K562 (cell line): ENCODE measurements at regions not wholly inside any gene's neighbourhood (a gene's known extent, or its start where the extent isn't known, plus 50 kb on each side); places are given as distances from the start of the nearest gene placed in this dataset.

Source experiments
- ATAC-seq: fragments of 200-7000 bp; cut with Tn5 transposase; 3 replicates; pipeline ENCODE4 v1.9.1; 2020; ENCODE audit warnings: moderate library complexity
- BruUV-seq: library from RNA; stranded (reverse); fragments of 400-500 nt; replicated peaks from 2 replicates; lab custom pipeline; 2021; lab: Mats Ljungman, UMichigan
- CTCF ChIA-PET: fragments of 300-600 bp; formaldehyde crosslinking; extraction: SDS; loops from one replicate; lab custom pipeline; 2021; ENCODE audit warnings: low intra/inter-chr PET ratio; lab: Yijun Ruan, JAX
- POLR2A ChIA-PET: fragments of 300-600, 350-650 bp; sonication (Branson Sonifier 250); formaldehyde crosslinking; extraction: SDS; loops from one replicate; lab custom pipeline; 2021; ENCODE audit warnings: antibody characterized with exemption, inconsistent platforms; lab: Yijun Ruan, JAX
- DNase-seq, 4 experiments: peaks; one replicate each; pipeline versions ENCODE4 v3.0.0 to v3.0.0-alpha.2; 2011 to 2018; ENCODE audit warnings: low spot score in 3 of 4, mixed read lengths in 3 of 4; ENCODE audit errors: extremely low read depth in 1 of 4
- FAIRE-seq: peaks from 2 replicates; lab custom pipeline; 2011; peaks lifted over from hg19 to GRCh38; lab: Jason Lieb, UNC
- H2AFZ ChIP-seq: 2 replicates; pipeline ENCODE4 v1.6.0; 2011; ENCODE audit warnings: low read depth, low read length, control low read depth, inconsistent platforms
- H3K27ac ChIP-seq: fragments of 200-600 bp; 3 replicates; pipeline ENCODE4 v1.8.0; 2011; ENCODE audit warnings: low read depth, mild to moderate bottlenecking, control low read depth, inconsistent platforms, low read length, moderate library complexity, mixed read lengths; ENCODE audit errors: extremely low read depth
- H3K27me3 ChIP-seq, 2 experiments: fragments of 300-600 bp in 1 of 2; 2 replicates in 1 of 2; 3 replicates in 1 of 2; pipeline versions ENCODE4 v1.6.0 to v1.8.0; 2011; ENCODE audit warnings: inconsistent platforms in 2 of 2, low read length in 2 of 2, mild to moderate bottlenecking in 1 of 2, mixed read lengths in 1 of 2, moderate library complexity in 1 of 2; ENCODE audit not compliant: control insufficient read depth in 2 of 2, insufficient read depth in 2 of 2
- H3K36me3 ChIP-seq: fragments of 300-600 bp; 3 replicates; pipeline ENCODE4 v1.8.0; 2011; ENCODE audit warnings: mild to moderate bottlenecking, low read length, inconsistent platforms; ENCODE audit not compliant: control insufficient read depth, insufficient read depth
- H3K4me1 ChIP-seq, 2 experiments: fragments of 200-600 bp in 1 of 2; replicated peaks in 1 of 2; 2 replicates in 1 of 2; 3 replicates in 1 of 2; pipeline versions ENCODE4 v1.5.1 to v1.8.0; 2011; ENCODE audit warnings: inconsistent platforms in 2 of 2, low read length in 2 of 2, mild to moderate bottlenecking in 1 of 2, mixed read lengths in 1 of 2, moderate library complexity in 1 of 2; ENCODE audit not compliant: control insufficient read depth in 2 of 2, insufficient read depth in 2 of 2
- H3K4me2 ChIP-seq: 2 replicates; pipeline ENCODE4 v1.6.1; 2011; ENCODE audit warnings: low read length, control low read depth, inconsistent platforms, mixed read lengths; ENCODE audit not compliant: insufficient read depth
- H3K4me3 ChIP-seq: fragments of 200-600 bp; sonication (generic), shearing (Covaris generic); 2 replicates; pipeline ENCODE4 v1.5.1; 2016; ENCODE audit warnings: control low read depth, inconsistent platforms
- H3K79me2 ChIP-seq: fragments of 200-600 bp; 3 replicates; pipeline ENCODE4 v1.8.0; 2011; ENCODE audit warnings: low read length, inconsistent platforms; ENCODE audit not compliant: control insufficient read depth, insufficient read depth
- H3K9ac ChIP-seq, 2 experiments: 2 replicates each; pipeline versions ENCODE4 v1.6.0 to v1.6.1; 2011; ENCODE audit warnings: low read depth in 2 of 2, low read length in 2 of 2, control low read depth in 1 of 2, inconsistent platforms in 1 of 2, mild to moderate bottlenecking in 1 of 2, mixed read lengths in 1 of 2; ENCODE audit not compliant: insufficient read depth in 1 of 2
- H3K9me1 ChIP-seq: one replicate; pipeline ENCODE4 v1.6.0; 2011; ENCODE audit warnings: inconsistent platforms, mild to moderate bottlenecking, low read length, moderate library complexity; ENCODE audit not compliant: control insufficient read depth, insufficient read depth
- H3K9me3 ChIP-seq: replicated peaks from 2 replicates; pipeline ENCODE4 v1.5.1; 2011; ENCODE audit warnings: low read depth, low read length, inconsistent platforms; ENCODE audit not compliant: control insufficient read depth, insufficient read depth
- H4K20me1 ChIP-seq: replicated peaks from 2 replicates; pipeline ENCODE4 v1.6.1; 2011; ENCODE audit warnings: low read length, inconsistent platforms, mixed read lengths; ENCODE audit not compliant: control insufficient read depth, insufficient read depth
- CREM ChIP-seq: IDR thresholded peaks from 2 replicates; pipeline ENCODE4 v1.6.1; 2014; ENCODE audit warnings: antibody characterized with exemption, low read depth
- KLF6 ChIP-seq: fragments of 250-450 bp; sonication (Bioruptor Pico); IDR thresholded peaks from 2 replicates; pipeline ENCODE4 v1.4.0; 2020; ENCODE audit warnings: mild to moderate bottlenecking, moderate library complexity, borderline replicate concordance
- MXD1 ChIP-seq: fragments of 250-450 bp; sonication (Bioruptor Pico); IDR thresholded peaks from 2 replicates; pipeline ENCODE4 v1.8.0; 2021; ENCODE audit warnings: borderline replicate concordance, mild to moderate bottlenecking, moderate library complexity; ENCODE audit not compliant: poor library complexity, severe bottlenecking
- POLR2AphosphoS5 ChIP-seq: IDR thresholded peaks from 2 replicates; pipeline ENCODE4 v1.6.1; 2011; ENCODE audit warnings: mild to moderate bottlenecking, low read depth, low read length, moderate library complexity; ENCODE audit not compliant: control insufficient read depth, insufficient read depth
- RFX5 ChIP-seq: IDR thresholded peaks from 2 replicates; pipeline ENCODE4 v1.6.1; 2011; ENCODE audit warnings: low read depth, mild to moderate bottlenecking, improper control_type of control experiment, low read length
- ZBTB26 ChIP-seq: fragments of 450-650 bp; formaldehyde crosslinking; IDR thresholded peaks from 2 replicates; pipeline ENCODE4 v1.4.0; 2022; ENCODE audit warnings: missing genetic modification characterization
- ZNF224 ChIP-seq: sonication (generic); formaldehyde crosslinking; IDR thresholded peaks from 2 replicates; pipeline ENCODE4 v1.8.0; 2022; ENCODE audit warnings: mild to moderate bottlenecking, missing genetic modification reagents
- ZNF318 ChIP-seq, 2 experiments: fragments of 450-650 bp; IDR thresholded peaks; 2 replicates each; pipeline ENCODE4 v1.6.1; 2016; ENCODE audit warnings: mild to moderate bottlenecking in 2 of 2, borderline replicate concordance in 1 of 2, low read depth in 1 of 2, moderate library complexity in 1 of 2
- ZNF444 ChIP-seq: fragments of 250-450 bp; sonication (Bioruptor Pico); IDR thresholded peaks from 2 replicates; pipeline ENCODE4 v1.4.0; 2020; ENCODE audit warnings: mild to moderate bottlenecking, moderate library complexity
- ZNF586 ChIP-seq: fragments of 450-650 bp; formaldehyde crosslinking; conservative IDR thresholded peaks from 2 replicates; pipeline ENCODE4 v1.4.0; 2020; ENCODE audit warnings: mild to moderate bottlenecking, moderate library complexity
- ZNF589 ChIP-seq: fragments of 200-800 bp; sonication (Bioruptor generic); IDR thresholded peaks from 2 replicates; pipeline ENCODE4 v1.6.1; 2016; ENCODE audit warnings: low read depth, missing genetic modification characterization, missing compliant biosample characterization
- ZNF780A ChIP-seq: fragments of 250-450 bp; sonication (Bioruptor Pico); IDR thresholded peaks from 2 replicates; pipeline ENCODE4 v1.5.0; 2021; ENCODE audit warnings: mild to moderate bottlenecking
- WGBS: fragments of 100-300 bp; shearing (Covaris generic); methylation state at CpG from one replicate; pipeline ENCODE4 v1.1.6; 2016; ENCODE audit warnings: low coverage, mixed read lengths; ENCODE audit not compliant: insufficient coverage; ENCODE audit errors: missing lambda C conversion rate; 5-methylcytosine and 5-hydroxymethylcytosine counted together
- in situ Hi-C: fragments of 300-500 bp; cut with MboI; formaldehyde crosslinking; loops from 4 replicates; pipeline ENCODE4 v1.15.0; 2018; ENCODE audit warnings: inconsistent platforms, mixed read lengths
- intact Hi-C: fragments of 100-400 bp; cut with micrococcal nuclease; formaldehyde crosslinking; loops from 2 replicates; pipeline ENCODE4 v1.14.2; 2022

- Histone ChIP-seq H3K27me3 (no peaks in the 10 kb centered on the region), H3K4me2 (no peak overlapping the region), H3K4me1 (no peaks in the 10 kb centered on the region), H3K9ac (no peak overlapping the region), H3K27ac (no peak overlapping the region), H3K4me3 (no peak overlapping the region)
- no TSS peak for BruUV-seq
- FAIRE-seq (no peak), ATAC-seq (no peak), DNase-seq (no peak)
- POLR2A ChIA-PET, result no interaction called here
- WGBS, result 3% methylated on average over 1 of the region's 1 CpG
- in situ Hi-C loops, result no loop called here
- TF ChIP-seq KLF6 (CRISPR knock-in tag) (no peak), ZNF589 (CRISPR knock-in tag) (no peak), ZNF444 (CRISPR knock-in tag) (no peak), MXD1 (CRISPR knock-in tag) (no peak), RFX5 (no peak), ZNF224 (CRISPR knock-in tag) (no peak), ZNF780A (CRISPR knock-in tag) (no peak), ZNF318 (IDR thresholded peaks at IDR 0.05; ENCODE audit: borderline replicate concordance in 1 of 2, low read depth in 1 of 2) (no peak), ZNF586 (CRISPR knock-in tag) (no peak), ZBTB26 (no peak), CREM (no peak), POLR2AphosphoS5 (no peak)
- TF ChIP-seq, all 486 proteins: peak for 0
- Histone ChIP-seq H3K9me1 (no peaks in the 10 kb centered on the region), H4K20me1 (no peaks in the 10 kb centered on the region), H3K9me3 (no peaks in the 10 kb centered on the region; the same call in 1 of the 2 replicates), H2AFZ (no peak overlapping the region), H3K36me3 (no peaks in the 10 kb centered on the region), H3K79me2 (no peaks in the 10 kb centered on the region)
- CTCF ChIA-PET, result no interaction called here
- intact Hi-C loops, result no loop called here
Observed at GRCh38 chr7:119233015-119233414, 1008.5 kb downstream of the ANKRD7 start.
